DND-41 (cell line): ENCODE measurements at regions not wholly inside any gene's neighbourhood (a gene's known extent, or its start where the extent isn't known, plus 50 kb on each side); places are given as distances from the start of the nearest gene placed in this dataset.

Experiments used
- ATAC-seq: fragments of 200-7000 bp; cut with Tn5 transposase; 3 replicates; pipeline ENCODE4 v1.9.1; 2021; ENCODE audit warnings: low read depth; ENCODE audit not compliant: insufficient read depth
- DNase-seq: peaks from one replicate; pipeline ENCODE4 v3.0.0-alpha.2; 2020
- H2AFZ ChIP-seq: 2 replicates; pipeline ENCODE4 v1.6.0; 2012; ENCODE audit warnings: low read depth, low read length
- H3K27ac ChIP-seq: 2 replicates; pipeline ENCODE4 v1.5.1; 2012; ENCODE audit warnings: low read length, inconsistent platforms
- H3K27me3 ChIP-seq: fragments of 200-600 bp; sonication (generic); 2 replicates; pipeline ENCODE4 v1.6.0; 2012; ENCODE audit warnings: low read length, mild to moderate bottlenecking, inconsistent platforms; ENCODE audit not compliant: insufficient read depth, poor library complexity
- H3K36me3 ChIP-seq: 2 replicates; pipeline ENCODE4 v1.5.1; 2012; ENCODE audit warnings: low read length, inconsistent platforms; ENCODE audit not compliant: insufficient read depth
- H3K4me1 ChIP-seq: 2 replicates; pipeline ENCODE4 v1.5.1; 2012; ENCODE audit warnings: mild to moderate bottlenecking, low read length; ENCODE audit not compliant: insufficient read depth
- H3K4me2 ChIP-seq: 2 replicates; pipeline ENCODE4 v1.6.0; 2012; ENCODE audit warnings: mild to moderate bottlenecking, moderate library complexity, low read length, inconsistent platforms; ENCODE audit not compliant: insufficient read depth
- H3K4me3 ChIP-seq, 2 experiments: fragments of 200-600 bp in 1 of 2; shearing (Covaris generic) in 1 of 2; 2 replicates each; pipeline ENCODE4 v1.5.1; 2012 to 2016; ENCODE audit warnings: inconsistent platforms in 2 of 2, low read length in 2 of 2, mild to moderate bottlenecking in 2 of 2, low read depth in 1 of 2, moderate library complexity in 1 of 2
- H3K79me2 ChIP-seq: 2 replicates; pipeline ENCODE4 v1.6.0; 2012; ENCODE audit warnings: low read length, inconsistent platforms; ENCODE audit not compliant: insufficient read depth
- H3K9ac ChIP-seq: 2 replicates; pipeline ENCODE4 v1.6.0; 2012; ENCODE audit warnings: low read depth, mild to moderate bottlenecking, inconsistent platforms, low read length, moderate library complexity
- H3K9me3 ChIP-seq: 2 replicates; pipeline ENCODE4 v1.5.1; 2012; ENCODE audit warnings: low read length, moderate library complexity, mild to moderate bottlenecking, inconsistent platforms; ENCODE audit not compliant: insufficient read depth, severe bottlenecking
- H4K20me1 ChIP-seq: 2 replicates; pipeline ENCODE4 v1.6.0; 2012; ENCODE audit warnings: low read length; ENCODE audit not compliant: insufficient read depth
- EZH2 ChIP-seq: IDR thresholded peaks from 3 replicates; pipeline ENCODE4 v1.6.1; 2012; ENCODE audit warnings: borderline replicate concordance, low read depth, mild to moderate bottlenecking, moderate library complexity, low read length, inconsistent platforms; ENCODE audit not compliant: severe bottlenecking
- TF ChIP-seq, protein P1 (sequence below): IDR thresholded peaks from 2 replicates; pipeline ENCODE4 v1.5.1; 2012; ENCODE audit warnings: borderline replicate concordance, low read length, moderate library complexity, mild to moderate bottlenecking; ENCODE audit not compliant: poor library complexity, severe bottlenecking; ENCODE audit errors: extremely low read depth

GRCh38 chr6:90650041-90650940 is 63.4 kb upstream of the MAP3K7 start:
- TF ChIP-seq, protein P1, sequence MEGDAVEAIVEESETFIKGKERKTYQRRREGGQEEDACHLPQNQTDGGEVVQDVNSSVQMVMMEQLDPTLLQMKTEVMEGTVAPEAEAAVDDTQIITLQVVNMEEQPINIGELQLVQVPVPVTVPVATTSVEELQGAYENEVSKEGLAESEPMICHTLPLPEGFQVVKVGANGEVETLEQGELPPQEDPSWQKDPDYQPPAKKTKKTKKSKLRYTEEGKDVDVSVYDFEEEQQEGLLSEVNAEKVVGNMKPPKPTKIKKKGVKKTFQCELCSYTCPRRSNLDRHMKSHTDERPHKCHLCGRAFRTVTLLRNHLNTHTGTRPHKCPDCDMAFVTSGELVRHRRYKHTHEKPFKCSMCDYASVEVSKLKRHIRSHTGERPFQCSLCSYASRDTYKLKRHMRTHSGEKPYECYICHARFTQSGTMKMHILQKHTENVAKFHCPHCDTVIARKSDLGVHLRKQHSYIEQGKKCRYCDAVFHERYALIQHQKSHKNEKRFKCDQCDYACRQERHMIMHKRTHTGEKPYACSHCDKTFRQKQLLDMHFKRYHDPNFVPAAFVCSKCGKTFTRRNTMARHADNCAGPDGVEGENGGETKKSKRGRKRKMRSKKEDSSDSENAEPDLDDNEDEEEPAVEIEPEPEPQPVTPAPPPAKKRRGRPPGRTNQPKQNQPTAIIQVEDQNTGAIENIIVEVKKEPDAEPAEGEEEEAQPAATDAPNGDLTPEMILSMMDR: no peak
- TF ChIP-seq EZH2: no peak
- Histone ChIP-seq H3K36me3 (no peaks in the 10 kb centered on the region), H3K4me3 (no peak overlapping the region), H3K4me1 (peaks cover 54% of the 10 kb centered on the region), H3K27ac (0 out of 2 replicates have a peak overlapping the region, but pooled peaks have one; percentile 14), H3K9ac (no peak overlapping the region), H3K79me2 (no peaks in the 10 kb centered on the region), H3K27me3 (no peaks in the 10 kb centered on the region), H3K4me2 (no peak overlapping the region), H4K20me1 (no peaks in the 10 kb centered on the region), H3K9me3 (no peaks in the 10 kb centered on the region), H2AFZ (peak overlapping the region; percentile 56)
- ATAC-seq (no peak), DNase-seq (no peak)

GRCh38 chr6:90648873-90649272 is 62.0 kb upstream of the MAP3K7 start:
- DNase-seq (no peak), ATAC-seq (0 out of 3 replicates have a peak, but pooled peaks have one; percentile 23)
- Histone ChIP-seq H3K79me2 (no peaks in the 10 kb centered on the region), H3K27ac (no peak overlapping the region), H3K36me3 (no peaks in the 10 kb centered on the region), H3K4me1 (peaks cover 50% of the 10 kb centered on the region), H3K4me2 (no peak overlapping the region), H3K9ac (no peak overlapping the region), H4K20me1 (no peaks in the 10 kb centered on the region), H2AFZ (no peak overlapping the region), H3K27me3 (no peaks in the 10 kb centered on the region), H3K9me3 (no peaks in the 10 kb centered on the region), H3K4me3 (no peak overlapping the region)
- TF ChIP-seq, protein P1: no peak

DNA sequence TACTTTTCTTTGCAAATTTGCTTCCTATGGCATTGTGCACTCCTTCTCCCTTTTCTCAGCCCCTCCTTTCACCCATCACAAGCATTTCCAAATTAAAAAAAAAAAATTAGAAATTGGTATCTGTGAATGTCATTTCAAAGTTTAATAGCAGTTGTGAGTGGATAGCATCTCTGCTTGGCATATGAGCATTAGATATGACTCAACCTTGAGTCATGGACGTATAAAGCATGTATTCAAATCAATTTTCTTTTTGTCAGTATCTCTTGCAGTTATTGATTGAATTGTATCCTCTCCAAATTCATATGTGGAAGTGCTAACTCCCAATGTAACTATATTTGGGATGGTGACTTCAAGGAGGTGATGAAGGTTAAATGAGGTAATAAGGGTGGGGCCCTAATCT is 60.1 kb upstream of the MAP3K7 start:
- H3K4me2 ChIP-seq: no peak overlapping the region
- no peaks in the 10 kb centered on the region for H3K27me3 ChIP-seq
- H3K36me3 ChIP-seq: no peaks in the 10 kb centered on the region
- H2AFZ ChIP-seq: no peak overlapping the region
- no peak for DNase-seq
- H3K9ac ChIP-seq: no peak overlapping the region
- no peak overlapping the region for H3K4me3 ChIP-seq
- H3K27ac ChIP-seq: no peak overlapping the region
- no peaks in the 10 kb centered on the region for H3K79me2 ChIP-seq
- TF ChIP-seq EZH2: no peak
- TF ChIP-seq, protein P1: no peak
- ATAC-seq: no peak
- no peaks in the 10 kb centered on the region for H3K9me3 ChIP-seq
- no peaks in the 10 kb centered on the region for H4K20me1 ChIP-seq
- H3K4me1 ChIP-seq: peaks cover 45% of the 10 kb centered on the region
